ENCODE measurements at regions not wholly inside any gene's neighbourhood (a gene's known extent, or its start where the extent isn't known, plus 50 kb on each side); places are given as distances from the start of the nearest gene placed in this dataset.

GRCh38 chr2:145267451-145267850 is 747.5 kb upstream of the ZEB2 start:
- Mint-ChIP-seq H3K9me3 (no peaks in the 10 kb centered on the region), H3K27ac (no peak overlapping the region), H3K4me1 (ENCODE audit: low read depth) (no peaks in the 10 kb centered on the region), H3K36me3 (ENCODE audit: low read depth) (no peaks in the 10 kb centered on the region), H3K27me3 (ENCODE audit: insufficient read depth) (peaks cover 8% of the 10 kb centered on the region), H3K4me3 (no peak overlapping the region)
- intact Hi-C loops (cut with micrococcal nuclease): loop anchor here (10.0 kb wide), 1 partner anchor 477 kb away; no protein-coding TSS in a partner anchor
- DNase-seq (ENCODE audit: low spot score): no peak

GRCh38 chr2:145265244-145265643 is 745.3 kb upstream of the ZEB2 start:
- intact Hi-C loops (cut with micrococcal nuclease): loop anchor here (10.0 kb wide), 1 partner anchor 480 kb away; no protein-coding TSS in a partner anchor
- H3K27me3 Mint-ChIP-seq (ENCODE audit: insufficient read depth): peaks cover 12% of the 10 kb centered on the region

GRCh38 chr2:145260674-145261073 is 740.8 kb upstream of the ZEB2 start:
- no peak overlapping the region for H3K27ac Mint-ChIP-seq

More at GRCh38 chr2:145265244-145265643, 745.3 kb upstream of the ZEB2 start:
- Mint-ChIP-seq H3K9me3 (no peaks in the 10 kb centered on the region), H3K27ac (no peak overlapping the region), H3K4me1 (ENCODE audit: low read depth) (peaks cover 1% of the 10 kb centered on the region), H3K4me3 (no peak overlapping the region), H3K36me3 (ENCODE audit: low read depth) (no peaks in the 10 kb centered on the region)
- DNase-seq (ENCODE audit: low spot score): no peak

GRCh38 chr2:145260081-145260480 is 740.2 kb upstream of the ZEB2 start:
- H3K4me1 Mint-ChIP-seq (ENCODE audit: low read depth): peaks cover 18% of the 10 kb centered on the region
- peaks cover 31% of the 10 kb centered on the region for H3K27me3 Mint-ChIP-seq (ENCODE audit: insufficient read depth)
- intact Hi-C loops (cut with micrococcal nuclease): loop anchor here (10.0 kb wide), 1 partner anchor 485 kb away; no protein-coding TSS in a partner anchor

More at GRCh38 chr2:145260674-145261073, 740.8 kb upstream of the ZEB2 start:
- Mint-ChIP-seq H3K4me3 (no peak overlapping the region), H3K36me3 (ENCODE audit: low read depth) (no peaks in the 10 kb centered on the region), H3K4me1 (ENCODE audit: low read depth) (peaks cover 18% of the 10 kb centered on the region), H3K27me3 (ENCODE audit: insufficient read depth) (peaks cover 28% of the 10 kb centered on the region), H3K9me3 (peaks cover 3% of the 10 kb centered on the region)
- intact Hi-C loops (cut with micrococcal nuclease): loop anchor here (10.0 kb wide), 1 partner anchor 484 kb away; no protein-coding TSS in a partner anchor
- no peak for DNase-seq (ENCODE audit: low spot score)

GRCh38 chr2:145258903-145259579 is 739.1 kb upstream of the ZEB2 start:
- Mint-ChIP-seq H3K27ac (no peak overlapping the region), H3K27me3 (ENCODE audit: insufficient read depth) (peaks cover 28% of the 10 kb centered on the region), H3K4me3 (no peak overlapping the region), H3K4me1 (ENCODE audit: low read depth) (peaks cover 18% of the 10 kb centered on the region), H3K9me3 (peaks cover 3% of the 10 kb centered on the region), H3K36me3 (ENCODE audit: low read depth) (no peaks in the 10 kb centered on the region)
- intact Hi-C loops (cut with micrococcal nuclease): loop anchor here (1.0 kb wide), 2 partner anchors 64 to 152 kb away; no protein-coding TSS in a partner anchor
- DNase-seq (ENCODE audit: low spot score): peak; percentile 4

More at GRCh38 chr2:145260081-145260480, 740.2 kb upstream of the ZEB2 start:
- Mint-ChIP-seq H3K27ac (no peak overlapping the region), H3K9me3 (peaks cover 3% of the 10 kb centered on the region), H3K4me3 (no peak overlapping the region), H3K36me3 (ENCODE audit: low read depth) (no peaks in the 10 kb centered on the region)
- DNase-seq (ENCODE audit: low spot score): no peak

GRCh38 chr2:145257931-145258330 is 738.0 kb upstream of the ZEB2 start:
- no peaks in the 10 kb centered on the region for H3K36me3 Mint-ChIP-seq (ENCODE audit: low read depth)
- DNase-seq (ENCODE audit: low spot score): no peak
- H3K9me3 Mint-ChIP-seq: peaks cover 3% of the 10 kb centered on the region
- H3K4me1 Mint-ChIP-seq (ENCODE audit: low read depth): peaks cover 18% of the 10 kb centered on the region
- intact Hi-C loops (cut with micrococcal nuclease): no loop called here
- H3K4me3 Mint-ChIP-seq: no peak overlapping the region
- no peak overlapping the region for H3K27ac Mint-ChIP-seq
- H3K27me3 Mint-ChIP-seq (ENCODE audit: insufficient read depth): peaks cover 31% of the 10 kb centered on the region

GRCh38 chr2:145256551-145256950 is 736.6 kb upstream of the ZEB2 start:
- Mint-ChIP-seq H3K27me3 (ENCODE audit: insufficient read depth) (peaks cover 30% of the 10 kb centered on the region), H3K36me3 (ENCODE audit: low read depth) (no peaks in the 10 kb centered on the region), H3K27ac (no peak overlapping the region), H3K4me1 (ENCODE audit: low read depth) (peaks cover 18% of the 10 kb centered on the region), H3K4me3 (no peak overlapping the region), H3K9me3 (peaks cover 3% of the 10 kb centered on the region)
- intact Hi-C loops (cut with micrococcal nuclease): no loop called here
- DNase-seq (ENCODE audit: low spot score): no peak

GRCh38 chr2:145254291-145254690 is 734.4 kb upstream of the ZEB2 start:
- no peak for DNase-seq (ENCODE audit: low spot score)
- Mint-ChIP-seq H3K27ac (no peak overlapping the region), H3K9me3 (no peaks in the 10 kb centered on the region), H3K27me3 (ENCODE audit: insufficient read depth) (peaks cover 30% of the 10 kb centered on the region), H3K4me3 (no peak overlapping the region), H3K4me1 (ENCODE audit: low read depth) (peaks cover 8% of the 10 kb centered on the region), H3K36me3 (ENCODE audit: low read depth) (no peaks in the 10 kb centered on the region)
- intact Hi-C loops (cut with micrococcal nuclease): no loop called here

GRCh38 chr2:145253492-145253891 is 733.6 kb upstream of the ZEB2 start:
- peaks cover 23% of the 10 kb centered on the region for H3K27me3 Mint-ChIP-seq (ENCODE audit: insufficient read depth)
- H3K27ac Mint-ChIP-seq: no peak overlapping the region
- H3K4me3 Mint-ChIP-seq: no peak overlapping the region
- H3K4me1 Mint-ChIP-seq (ENCODE audit: low read depth): no peaks in the 10 kb centered on the region
- intact Hi-C loops (cut with micrococcal nuclease): no loop called here
- no peak for DNase-seq (ENCODE audit: low spot score)
- no peaks in the 10 kb centered on the region for H3K36me3 Mint-ChIP-seq (ENCODE audit: low read depth)
- H3K9me3 Mint-ChIP-seq: no peaks in the 10 kb centered on the region

- intact Hi-C loops (cut with micrococcal nuclease): no loop called here
- H3K4me1 Mint-ChIP-seq (ENCODE audit: low read depth): no peaks in the 10 kb centered on the region
- peaks cover 7% of the 10 kb centered on the region for H3K27me3 Mint-ChIP-seq (ENCODE audit: insufficient read depth)
- no peaks in the 10 kb centered on the region for H3K36me3 Mint-ChIP-seq (ENCODE audit: low read depth)
- H3K4me3 Mint-ChIP-seq: no peak overlapping the region
- DNase-seq (ENCODE audit: low spot score): no peak
- H3K9me3 Mint-ChIP-seq: no peaks in the 10 kb centered on the region
- no peak overlapping the region for H3K27ac Mint-ChIP-seq
These were observed 725.5 kb upstream of the ZEB2 start for GRCh38 chr2:145245268-145245870.

GRCh38 chr2:145235312-145235711 is 715.4 kb upstream of the ZEB2 start:
- no peak overlapping the region for H3K27ac Mint-ChIP-seq
- H3K4me3 Mint-ChIP-seq: no peak overlapping the region
- H3K27me3 Mint-ChIP-seq (ENCODE audit: insufficient read depth): no peaks in the 10 kb centered on the region
- no peak for DNase-seq (ENCODE audit: low spot score)
- H3K4me1 Mint-ChIP-seq (ENCODE audit: low read depth): no peaks in the 10 kb centered on the region
- H3K9me3 Mint-ChIP-seq: no peaks in the 10 kb centered on the region
- H3K36me3 Mint-ChIP-seq (ENCODE audit: low read depth): no peaks in the 10 kb centered on the region
- intact Hi-C loops (cut with micrococcal nuclease): no loop called here

GRCh38 chr2:145230546-145230945 is 710.6 kb upstream of the ZEB2 start:
- Mint-ChIP-seq H3K4me3 (no peak overlapping the region), H3K27me3 (ENCODE audit: insufficient read depth) (no peaks in the 10 kb centered on the region)

GRCh38 chr2:145228506-145228905 is 708.6 kb upstream of the ZEB2 start:
- Mint-ChIP-seq H3K36me3 (ENCODE audit: low read depth) (no peaks in the 10 kb centered on the region), H3K27me3 (ENCODE audit: insufficient read depth) (no peaks in the 10 kb centered on the region), H3K27ac (no peak overlapping the region), H3K4me3 (no peak overlapping the region), H3K4me1 (ENCODE audit: low read depth) (no peaks in the 10 kb centered on the region), H3K9me3 (no peaks in the 10 kb centered on the region)
- DNase-seq (ENCODE audit: low spot score): no peak
- intact Hi-C loops (cut with micrococcal nuclease): no loop called here

More at GRCh38 chr2:145230546-145230945, 710.6 kb upstream of the ZEB2 start:
- H3K27ac Mint-ChIP-seq: no peak overlapping the region
- no peaks in the 10 kb centered on the region for H3K9me3 Mint-ChIP-seq
- H3K36me3 Mint-ChIP-seq (ENCODE audit: low read depth): no peaks in the 10 kb centered on the region
- intact Hi-C loops (cut with micrococcal nuclease): no loop called here
- no peak for DNase-seq (ENCODE audit: low spot score)
- H3K4me1 Mint-ChIP-seq (ENCODE audit: low read depth): no peaks in the 10 kb centered on the region

Data from activated T-helper 1 cell treated with anti-CD3 and anti-CD28 coated beads, Interleukin-12 subunit alpha, Interleukin-12 subunit beta, Interleukin-2, Interleukin-4 antibody, amounts not matched to agents 30 ng/mL and 10 ng/mL and 1 ng/mL, durations not matched to agents 14 hours and 24 hours and 36 hours (primary cell).